RWPE1 (cell line): ENCODE measurements at regions not wholly inside any gene's neighbourhood (a gene's known extent, or its start where the extent isn't known, plus 50 kb on each side); places are given as distances from the start of the nearest gene placed in this dataset.

Experiments used
- CTCF ChIA-PET: fragments of 350-600 bp; sonication (Branson Sonifier 250); formaldehyde crosslinking; extraction: SDS; loops from one replicate; lab custom pipeline; 2021; lab: Yijun Ruan, JAX
- POLR2A ChIA-PET: fragments of 400-600 bp; formaldehyde crosslinking; extraction: SDS; loops from one replicate; lab custom pipeline; 2020; ENCODE audit warnings: antibody characterized with exemption; ENCODE audit not compliant: low non-redundant PET; lab: Yijun Ruan, JAX
- DNase-seq: peaks from one replicate; pipeline ENCODE4 v3.0.0; 2012; ENCODE audit warnings: low spot score
- H3K27ac ChIP-seq: fragments of 450-650 bp; 2 replicates; pipeline ENCODE4 v1.5.1; 2017
- TF ChIP-seq, protein P1 (sequence below): fragments of 450-650 bp; conservative IDR thresholded peaks from 2 replicates; pipeline ENCODE4 v1.5.1; 2017; ENCODE audit warnings: low read depth, mild to moderate bottlenecking

DNA sequence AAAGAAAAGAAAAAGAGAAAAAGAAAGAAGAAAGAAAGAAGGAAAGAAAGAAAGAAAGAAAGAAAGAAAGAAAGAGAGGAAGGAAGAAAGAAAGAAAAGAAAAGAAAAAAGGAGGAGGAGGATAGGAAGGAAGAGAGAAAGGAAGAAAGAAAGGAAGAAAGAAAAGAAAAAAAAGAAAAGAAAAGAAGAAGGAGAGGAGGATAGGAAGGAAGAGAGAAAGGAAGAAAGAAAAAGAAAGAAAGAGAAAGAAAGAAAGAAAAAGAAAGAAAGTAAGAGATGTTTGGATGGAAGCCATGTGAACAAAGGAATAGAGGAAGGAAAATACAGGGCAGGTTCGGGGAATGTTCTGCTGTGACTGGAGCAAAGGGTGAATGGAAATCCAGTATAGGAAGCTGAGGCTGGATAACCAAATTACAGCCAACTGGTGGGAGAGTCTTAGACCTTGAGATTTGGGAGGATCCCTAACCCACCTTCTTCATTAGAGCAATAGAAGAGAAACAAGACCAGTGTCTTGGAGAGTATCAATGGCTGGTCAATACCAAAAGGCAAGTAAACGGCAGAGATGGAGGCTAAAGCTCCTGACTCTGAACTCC is 94.9 kb downstream of the RASSF10 start:
- POLR2A ChIA-PET: no interaction called here
- CTCF ChIA-PET: no interaction called here
- DNase-seq: no peak
- TF ChIP-seq, protein P1, sequence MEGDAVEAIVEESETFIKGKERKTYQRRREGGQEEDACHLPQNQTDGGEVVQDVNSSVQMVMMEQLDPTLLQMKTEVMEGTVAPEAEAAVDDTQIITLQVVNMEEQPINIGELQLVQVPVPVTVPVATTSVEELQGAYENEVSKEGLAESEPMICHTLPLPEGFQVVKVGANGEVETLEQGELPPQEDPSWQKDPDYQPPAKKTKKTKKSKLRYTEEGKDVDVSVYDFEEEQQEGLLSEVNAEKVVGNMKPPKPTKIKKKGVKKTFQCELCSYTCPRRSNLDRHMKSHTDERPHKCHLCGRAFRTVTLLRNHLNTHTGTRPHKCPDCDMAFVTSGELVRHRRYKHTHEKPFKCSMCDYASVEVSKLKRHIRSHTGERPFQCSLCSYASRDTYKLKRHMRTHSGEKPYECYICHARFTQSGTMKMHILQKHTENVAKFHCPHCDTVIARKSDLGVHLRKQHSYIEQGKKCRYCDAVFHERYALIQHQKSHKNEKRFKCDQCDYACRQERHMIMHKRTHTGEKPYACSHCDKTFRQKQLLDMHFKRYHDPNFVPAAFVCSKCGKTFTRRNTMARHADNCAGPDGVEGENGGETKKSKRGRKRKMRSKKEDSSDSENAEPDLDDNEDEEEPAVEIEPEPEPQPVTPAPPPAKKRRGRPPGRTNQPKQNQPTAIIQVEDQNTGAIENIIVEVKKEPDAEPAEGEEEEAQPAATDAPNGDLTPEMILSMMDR: no peak
- no peak overlapping the region for H3K27ac ChIP-seq

DNA sequence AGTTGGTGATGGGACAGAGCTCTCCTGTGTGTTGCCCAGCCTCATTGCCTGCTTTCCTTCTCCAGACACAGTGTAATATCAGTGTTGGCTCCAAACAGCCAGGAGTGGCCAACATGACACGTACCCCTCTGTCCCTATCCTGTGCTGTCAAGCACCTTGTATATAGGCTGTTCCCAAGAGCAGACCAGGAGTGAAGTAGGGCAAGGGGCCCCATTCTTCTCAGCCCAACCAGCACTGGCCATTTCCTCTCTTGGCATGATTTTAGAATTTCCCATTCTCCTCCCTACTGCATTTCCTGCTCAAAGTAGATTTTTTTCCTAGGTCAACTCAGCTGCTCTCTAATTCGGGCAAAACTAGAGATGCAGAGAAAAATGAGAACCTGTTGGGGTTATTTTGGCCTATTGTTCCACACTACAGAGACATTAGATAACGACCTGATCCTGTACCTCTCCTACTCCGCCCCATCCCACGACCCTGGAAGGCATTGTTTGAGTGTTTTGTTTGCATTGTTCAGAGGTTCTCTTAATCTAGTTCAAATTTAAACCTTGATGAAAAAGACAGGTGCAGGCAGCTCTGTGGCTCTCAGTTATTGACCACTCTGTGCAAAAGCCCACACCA is 95.6 kb downstream of the RASSF10 start:
- DNase-seq: no peak
- CTCF ChIA-PET: no interaction called here
- H3K27ac ChIP-seq: no peak overlapping the region
- TF ChIP-seq, protein P1: no peak
- POLR2A ChIA-PET: no interaction called here

DNA sequence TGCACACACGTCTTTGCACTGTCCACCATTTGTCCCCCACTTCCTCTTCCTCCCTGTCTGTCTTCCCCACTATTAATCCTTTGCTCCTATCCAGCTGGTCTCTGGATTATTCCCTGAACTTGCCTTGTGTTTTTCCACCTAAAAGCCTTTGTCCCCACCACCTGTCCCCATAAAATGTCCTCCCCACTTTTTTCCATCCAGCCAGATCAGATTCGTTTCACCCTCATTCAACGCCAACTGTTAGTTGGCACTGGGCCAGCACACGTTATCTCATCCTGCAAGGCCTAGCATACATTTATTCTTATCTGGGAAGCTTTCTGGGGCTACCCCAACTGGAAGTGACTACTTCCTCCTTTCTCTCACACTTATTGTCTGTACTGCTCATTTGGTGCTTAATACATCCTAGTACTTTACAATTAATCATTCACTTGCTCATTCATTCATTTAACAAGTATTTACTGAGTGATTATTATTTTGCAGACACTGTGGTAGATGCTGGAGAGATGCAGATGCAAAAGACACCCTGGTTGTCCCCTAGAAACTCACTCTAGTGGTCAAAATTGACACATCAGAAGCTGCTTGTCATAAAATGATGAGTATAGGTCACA is 96.2 kb downstream of the RASSF10 start:
- ChIA-PET CTCF (no interaction called here), POLR2A (no interaction called here)
- H3K27ac ChIP-seq: no peak overlapping the region
- DNase-seq: no peak
- TF ChIP-seq, protein P1: no peak

DNA sequence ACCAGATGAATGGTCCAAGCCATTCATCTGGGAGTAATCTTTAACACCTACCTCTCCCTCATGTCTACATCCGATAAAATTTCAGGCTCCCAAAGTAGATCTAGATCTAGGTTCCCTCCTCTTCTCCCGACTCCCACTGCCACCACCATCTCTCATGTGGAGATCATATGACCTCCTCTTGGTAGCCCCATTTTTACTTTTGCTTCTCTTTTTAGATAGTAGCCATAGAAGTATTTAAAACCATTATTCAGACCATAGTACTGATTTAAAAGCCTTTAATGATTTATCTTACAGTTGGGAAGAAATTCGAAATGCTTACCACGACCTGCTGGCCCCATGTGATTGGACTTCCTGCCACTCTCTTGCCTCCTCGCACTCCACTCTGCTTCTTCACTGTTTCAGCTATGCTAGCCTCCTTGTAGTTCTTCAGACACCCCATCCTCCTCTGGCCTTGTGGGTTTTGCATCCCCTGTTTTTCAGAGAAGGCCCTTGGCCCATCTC is 98.5 kb downstream of the RASSF10 start:
- POLR2A ChIA-PET: no interaction called here
- CTCF ChIA-PET: no interaction called here
- no peak for DNase-seq
- H3K27ac ChIP-seq: no peak overlapping the region
- TF ChIP-seq, protein P1: no peak

DNA sequence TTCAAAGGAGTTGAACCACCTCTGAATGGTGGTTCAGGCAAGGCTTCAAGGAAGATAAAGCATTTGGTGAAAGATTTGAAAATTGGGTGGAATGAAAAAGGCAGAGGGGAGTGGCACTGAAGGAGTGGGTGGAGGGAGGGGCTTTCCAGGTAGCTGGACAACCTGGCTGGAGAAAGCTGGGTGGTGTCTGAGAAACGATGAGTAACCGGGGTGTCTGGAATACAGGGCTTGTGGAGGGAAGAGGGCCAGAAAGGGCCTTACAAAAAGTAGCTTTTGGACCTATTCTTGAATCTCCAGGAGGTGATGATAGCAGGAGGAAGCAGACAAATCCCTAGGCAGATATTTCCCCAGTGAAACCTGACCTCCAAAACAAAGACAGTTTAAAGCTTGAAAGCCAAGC is 99.3 kb downstream of the RASSF10 start:
- no peak for DNase-seq
- H3K27ac ChIP-seq: no peak overlapping the region
- ChIA-PET CTCF (no interaction called here), POLR2A (no interaction called here)
- TF ChIP-seq, protein P1: no peak

DNA sequence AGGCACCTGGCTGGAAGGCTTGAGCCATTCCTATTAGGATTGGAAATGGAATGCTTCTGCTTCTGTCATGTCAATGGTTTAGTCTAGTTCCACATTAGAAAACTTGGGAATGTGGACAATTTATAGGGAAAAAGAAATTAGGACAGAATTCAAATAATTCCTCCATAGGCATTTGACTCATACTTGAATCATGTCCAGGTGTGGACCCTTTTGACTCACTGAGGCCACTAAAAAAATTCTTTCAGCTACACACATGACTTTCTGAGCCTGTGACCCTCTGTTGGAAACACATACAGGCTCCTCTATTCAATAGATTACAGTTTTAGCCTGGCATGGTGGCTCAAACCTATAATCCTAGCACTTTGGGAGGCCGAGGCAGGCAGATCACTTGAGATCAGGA is 100.5 kb downstream of the RASSF10 start:
- POLR2A ChIA-PET: no interaction called here
- CTCF ChIA-PET: no interaction called here
- no peak overlapping the region for H3K27ac ChIP-seq

More for the DNA sequence above, 100.5 kb downstream of the RASSF10 start:
- TF ChIP-seq, protein P1: no peak
- no peak for DNase-seq
